ENCODE measurements at regions not wholly inside any gene's neighbourhood (a gene's known extent, or its start where the extent isn't known, plus 50 kb on each side); places are given as distances from the start of the nearest gene placed in this dataset.
A peak's percentile ranks its signal among the peaks of the same experiment; 100 is the strongest.

- no peak for DNase-seq
Observed at GRCh38 chr13:97057176-97057575, 62.9 kb upstream of the OXGR1 start.

GRCh38 chr13:97058391-97058790, 64.1 kb upstream of the OXGR1 start:
- no peak for DNase-seq

- no peak for DNase-seq
Observed at GRCh38 chr13:97058926-97059325, 64.7 kb upstream of the OXGR1 start.

DNA sequence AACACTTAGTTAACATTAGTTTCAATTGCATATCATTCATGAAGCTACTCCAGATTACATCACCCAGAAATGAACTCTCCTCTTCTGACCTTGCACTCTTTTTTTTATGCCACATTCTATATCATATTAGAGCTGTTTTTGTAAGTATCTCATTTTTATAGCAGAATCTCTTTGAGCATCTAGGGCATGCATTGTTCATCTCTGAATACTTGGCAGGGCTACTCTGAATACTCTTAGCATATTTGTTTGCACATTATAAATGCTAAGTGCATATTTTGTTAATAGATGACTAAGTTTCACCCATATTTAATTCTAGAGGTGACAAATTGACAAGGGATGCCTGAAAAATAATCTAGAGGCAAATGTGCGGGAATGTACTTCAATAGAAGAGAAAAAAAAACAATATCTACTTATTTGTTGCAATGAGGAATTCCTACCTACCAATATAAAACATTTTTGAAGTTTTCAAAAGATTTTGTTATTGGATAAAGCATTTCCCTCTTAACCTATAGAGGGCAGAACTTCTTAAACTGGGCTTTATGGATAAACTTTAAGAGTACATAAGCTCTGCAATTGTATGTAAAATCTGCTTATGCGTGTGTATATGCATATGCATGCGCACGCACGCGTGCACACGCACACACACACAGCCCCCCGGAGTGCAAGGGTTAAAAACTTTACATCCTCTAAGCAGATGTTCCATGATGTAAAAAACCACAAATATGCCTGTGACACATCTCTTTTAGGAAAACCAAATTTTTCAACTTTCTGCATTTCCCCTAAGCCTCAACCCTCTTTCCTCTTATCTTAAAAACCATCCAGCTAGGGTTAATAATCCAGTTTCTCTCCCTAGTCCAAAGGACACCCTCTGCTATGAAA, 73.0 kb upstream of the OXGR1 start:
- no peak for DNase-seq

DNA sequence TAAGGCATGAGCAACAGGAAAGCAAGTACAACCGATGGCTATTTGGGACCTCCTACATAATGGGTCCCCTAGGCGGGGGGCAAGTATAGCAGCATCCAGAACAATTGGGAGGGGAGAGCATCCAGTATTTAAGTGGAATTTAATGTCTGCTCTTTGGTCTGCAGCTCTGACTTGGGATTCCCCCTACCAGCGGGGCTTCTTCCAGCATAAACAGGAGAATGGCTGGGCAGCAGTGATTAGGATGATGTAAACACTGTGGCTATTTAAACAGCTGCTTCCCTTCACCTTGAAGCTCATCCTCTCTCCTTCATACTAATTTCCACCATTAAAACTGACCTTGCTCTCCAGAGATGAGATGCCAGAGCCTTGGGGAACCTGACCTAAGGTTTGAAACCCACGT, 73.9 kb upstream of the OXGR1 start:
- DNase-seq = no peak

DNA sequence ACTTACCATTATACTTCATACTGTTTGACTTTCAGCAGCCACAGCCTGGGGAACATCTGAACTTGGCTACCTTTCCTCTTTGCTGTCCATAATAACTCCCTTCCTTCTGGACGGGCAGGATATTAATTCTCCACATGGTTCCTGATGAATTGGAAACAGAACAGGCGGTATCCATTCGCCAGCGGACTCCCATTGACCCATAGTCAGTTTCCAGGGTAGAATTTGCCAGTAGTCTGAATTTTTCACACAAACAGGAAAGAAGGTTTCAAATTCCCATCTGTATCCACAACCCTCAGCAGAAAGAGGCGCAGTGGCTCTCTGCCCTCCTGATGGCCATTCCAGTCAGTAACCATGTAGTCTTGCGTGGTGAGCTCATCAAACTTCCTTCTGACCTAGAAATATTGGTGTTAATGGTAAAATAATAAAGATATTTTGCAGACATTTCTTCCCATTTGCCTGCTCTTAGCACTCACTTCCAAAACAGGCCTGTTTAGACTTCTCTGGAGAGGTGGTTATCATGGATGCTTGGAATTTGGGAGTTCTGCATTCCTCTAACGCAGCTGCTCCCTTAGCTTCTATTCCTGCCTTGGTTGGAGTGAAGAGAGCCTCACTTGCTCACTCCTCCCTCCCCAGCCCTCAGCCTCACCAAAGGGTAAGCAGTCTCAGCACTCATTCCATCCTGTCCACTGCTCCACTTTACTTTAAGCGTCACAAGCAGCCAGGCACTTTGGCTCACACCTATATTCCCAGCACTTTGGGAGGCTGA, 75.0 kb upstream of the OXGR1 start:
- DNase-seq = no peak

DNA sequence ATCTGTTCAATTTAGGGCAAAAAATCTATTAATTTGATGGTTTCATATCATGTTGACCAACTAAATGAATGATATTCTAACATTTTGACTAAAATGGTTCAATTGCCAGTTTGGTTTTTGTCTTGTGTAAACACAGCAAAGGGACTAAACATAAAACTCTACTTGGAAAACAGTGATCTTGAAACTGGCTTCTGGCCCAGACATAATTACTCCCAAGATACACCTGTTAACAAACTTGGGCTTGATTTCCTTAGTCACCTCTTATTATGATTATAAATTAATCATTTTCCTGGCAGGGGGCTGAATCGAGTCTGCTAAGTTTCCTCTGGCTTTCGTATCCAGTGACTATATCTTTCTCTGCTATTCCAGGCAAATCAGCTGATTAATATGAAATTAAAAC, 78.0 kb upstream of the OXGR1 start:
- DNase-seq = no peak

- DNase-seq = no peak
Observed at GRCh38 chr13:97074618-97075017, 80.3 kb upstream of the OXGR1 start.

GRCh38 chr13:97076898-97077297, 82.6 kb upstream of the OXGR1 start:
- DNase-seq = peak in 1 of 2 donors; percentile 6

DNA sequence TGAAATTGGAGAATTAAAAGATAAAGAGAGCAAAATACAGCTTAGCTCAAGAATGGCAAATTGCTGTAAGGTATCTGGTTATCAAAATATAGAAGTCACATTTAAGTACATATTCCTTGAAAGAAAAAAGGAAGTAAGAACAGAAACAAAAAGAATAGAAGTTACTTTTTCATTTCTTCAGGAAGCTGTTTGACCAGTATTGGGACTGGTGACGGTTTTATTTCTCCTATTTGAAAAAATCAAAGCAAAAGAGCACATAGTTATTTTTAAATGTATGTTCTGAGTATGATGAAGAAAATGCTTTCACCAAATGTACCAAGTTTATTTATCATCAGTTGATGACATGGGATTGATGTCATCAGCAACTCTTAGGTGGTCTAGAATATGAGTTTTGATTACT, 83.1 kb upstream of the OXGR1 start:
- DNase-seq = no peak

DNA sequence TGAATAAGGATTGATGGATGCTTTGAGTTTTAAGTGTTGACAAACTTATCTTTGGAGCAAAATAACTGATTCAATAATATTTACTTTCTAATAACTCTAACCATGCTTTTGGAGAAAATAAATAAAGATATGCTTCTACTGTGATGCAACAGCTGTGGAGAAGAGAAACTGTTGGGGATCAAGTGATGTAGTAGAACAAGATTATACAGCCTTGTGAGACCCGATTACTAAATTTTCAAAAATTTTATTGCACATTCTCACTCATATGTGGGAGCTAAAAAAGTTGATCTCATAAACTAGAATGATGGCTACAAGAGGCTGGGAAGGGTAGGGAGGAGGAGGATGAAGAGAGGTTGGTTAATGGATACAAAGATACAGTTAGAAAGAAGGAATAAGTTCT, 85.5 kb upstream of the OXGR1 start:
- no peak for DNase-seq

- DNase-seq = no peak
Observed at GRCh38 chr13:97082461-97083207, 88.4 kb upstream of the OXGR1 start.

GRCh38 chr13:97091196-97091595, 96.9 kb upstream of the OXGR1 start:
- DNase-seq = no peak

GRCh38 chr13:97100821-97101220, 106.5 kb upstream of the OXGR1 start:
- no peak for DNase-seq

DNA sequence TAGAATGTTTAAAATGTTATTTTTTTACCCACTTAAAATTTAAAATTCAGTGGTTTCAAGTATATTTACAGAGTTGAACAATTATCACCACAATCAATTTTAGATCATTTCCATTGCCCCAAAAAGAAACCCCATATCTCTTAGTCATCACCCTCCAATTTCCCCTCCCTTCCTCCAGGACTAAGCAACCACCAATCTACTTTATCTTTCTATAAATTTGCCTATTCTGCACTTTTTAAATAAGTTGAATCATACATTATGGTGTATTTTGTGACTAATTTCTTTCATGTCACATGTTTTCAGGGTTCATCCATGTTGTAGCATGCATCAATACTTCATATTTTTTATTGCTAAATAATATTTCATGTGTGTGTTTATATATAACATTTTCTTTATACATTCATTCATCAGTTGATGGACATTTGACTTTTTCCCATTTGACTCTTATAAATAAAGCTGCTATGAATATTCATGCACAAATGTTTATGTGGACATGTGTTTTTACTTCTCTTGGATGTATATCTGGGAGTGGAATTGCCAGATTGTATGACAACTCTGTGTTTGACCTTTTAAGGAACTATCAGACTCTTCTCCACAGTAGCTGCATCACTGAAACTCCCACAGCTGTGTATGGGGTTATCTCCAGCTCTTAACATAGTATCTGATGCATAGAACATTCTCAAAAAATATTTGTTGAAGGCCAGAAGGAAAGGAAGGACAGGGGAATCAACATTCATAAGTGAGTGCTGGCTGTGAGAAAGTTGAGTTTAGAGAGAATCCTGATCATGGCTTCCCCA, 107.8 kb upstream of the OXGR1 start:
- no peak for DNase-seq

- no peak for DNase-seq
Observed at GRCh38 chr13:97106323-97106722, 112.0 kb upstream of the OXGR1 start.

- DNase-seq = no peak
Observed at GRCh38 chr13:97107815-97108529, 113.7 kb upstream of the OXGR1 start.

GRCh38 chr13:97108530-97108900, 113.6 kb upstream of the MBNL2 start:
- no peak for DNase-seq

- DNase-seq = no peak
Observed at GRCh38 chr13:97109256-97109655, 112.9 kb upstream of the MBNL2 start.

DNA sequence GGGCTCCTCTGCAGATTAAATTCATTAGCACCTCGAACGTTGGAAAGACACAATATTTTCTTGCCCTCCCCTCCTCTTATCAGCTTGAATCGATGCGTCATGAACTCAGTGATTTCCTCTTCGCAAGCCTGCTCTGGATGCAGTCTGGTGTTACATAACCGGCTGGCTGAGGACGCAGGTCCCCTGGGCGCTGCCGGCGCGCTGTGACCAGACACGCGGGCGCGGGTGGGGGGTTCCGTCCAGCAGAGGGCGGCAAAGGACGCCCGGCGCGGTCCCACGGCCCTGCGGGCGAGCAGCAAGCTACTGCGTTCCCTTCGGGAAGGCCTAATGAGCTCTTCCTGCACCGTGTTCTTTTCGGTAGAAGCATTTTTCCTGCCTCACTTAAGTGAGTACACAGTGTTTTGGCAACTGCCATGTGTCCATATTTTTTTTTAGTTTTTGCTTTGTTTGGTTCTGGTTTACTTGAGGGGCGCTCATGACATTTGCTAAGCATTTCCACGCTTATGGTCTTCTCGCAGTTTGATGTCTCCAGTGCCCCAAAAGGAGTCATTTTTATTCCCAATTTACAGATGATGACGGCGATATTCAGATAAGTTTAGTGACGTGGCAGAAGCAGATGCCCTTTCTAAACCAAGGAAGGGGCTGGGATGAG, 112.2 kb upstream of the MBNL2 start:
- DNase-seq = peak; percentile 81

- DNase-seq = no peak
Observed at GRCh38 chr13:97110936-97111335, 111.2 kb upstream of the MBNL2 start.

DNA sequence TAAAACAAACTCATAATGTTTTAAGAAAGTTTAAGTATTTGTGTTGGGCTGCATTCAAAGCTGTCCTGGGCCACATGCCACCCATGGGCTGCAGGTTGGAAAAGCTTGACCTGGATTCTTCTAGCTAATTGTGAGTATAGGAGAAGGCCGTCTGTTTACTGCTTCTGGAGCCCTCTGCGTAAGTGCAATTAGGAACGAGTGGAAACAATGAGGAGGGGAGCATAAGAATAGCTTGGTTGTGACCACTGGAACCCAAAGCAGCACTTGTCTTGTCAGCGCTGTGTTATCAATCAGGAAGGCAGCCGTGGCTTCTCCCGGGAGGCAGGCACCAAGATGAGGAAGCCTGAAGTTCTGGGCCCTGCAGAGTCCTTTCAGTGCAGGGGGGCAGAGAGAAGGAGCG, 110.4 kb upstream of the MBNL2 start:
- DNase-seq = no peak

Measured in CD4-positive, alpha-beta T cell treated with Interleukin-1 beta for 1 hour (primary cell).